HUES48 (cell line): ENCODE measurements at regions not wholly inside any gene's neighbourhood (a gene's known extent, or its start where the extent isn't known, plus 50 kb on each side); places are given as distances from the start of the nearest gene placed in this dataset.
A peak's percentile ranks its signal among the peaks of the same experiment; 100 is the strongest.

Experiments
- H3K27ac ChIP-seq: one replicate; pipeline ENCODE4 v1.7.0; 2013; ENCODE audit warnings: low read depth, low read length, inconsistent platforms
- H3K27me3 ChIP-seq: 2 replicates; pipeline ENCODE4 v1.6.1; 2013; ENCODE audit warnings: mild to moderate bottlenecking, low read length; ENCODE audit not compliant: control insufficient read depth, insufficient read depth
- H3K36me3 ChIP-seq: 2 replicates; pipeline ENCODE4 v1.6.1; 2013; ENCODE audit warnings: low read length; ENCODE audit not compliant: control insufficient read depth, insufficient read depth
- H3K4me1 ChIP-seq: 2 replicates; pipeline ENCODE4 v1.6.1; 2013; ENCODE audit warnings: mild to moderate bottlenecking, low read length; ENCODE audit not compliant: control insufficient read depth, insufficient read depth
- H3K4me3 ChIP-seq: 2 replicates; pipeline ENCODE4 v1.5.1; 2013; ENCODE audit warnings: mild to moderate bottlenecking, low read depth, low read length
- H3K9ac ChIP-seq: 2 replicates; pipeline ENCODE4 v1.6.1; 2013; ENCODE audit warnings: mild to moderate bottlenecking, low read depth, low read length, moderate library complexity
- H3K9me3 ChIP-seq: 2 replicates; pipeline ENCODE4 v1.6.1; 2013; ENCODE audit warnings: low read length; ENCODE audit not compliant: control insufficient read depth, insufficient read depth

GRCh38 chr6:11911538-11911937 is 100.6 kb upstream of the HIVEP1 start:
- Histone ChIP-seq H3K36me3 (no peaks in the 10 kb centered on the region), H3K9ac (no peak overlapping the region), H3K9me3 (peaks cover 20% of the 10 kb centered on the region), H3K27me3 (no peaks in the 10 kb centered on the region), H3K27ac (no peak overlapping the region), H3K4me3 (no peak overlapping the region), H3K4me1 (no peaks in the 10 kb centered on the region; the same call in 1 of the 2 replicates)

DNA sequence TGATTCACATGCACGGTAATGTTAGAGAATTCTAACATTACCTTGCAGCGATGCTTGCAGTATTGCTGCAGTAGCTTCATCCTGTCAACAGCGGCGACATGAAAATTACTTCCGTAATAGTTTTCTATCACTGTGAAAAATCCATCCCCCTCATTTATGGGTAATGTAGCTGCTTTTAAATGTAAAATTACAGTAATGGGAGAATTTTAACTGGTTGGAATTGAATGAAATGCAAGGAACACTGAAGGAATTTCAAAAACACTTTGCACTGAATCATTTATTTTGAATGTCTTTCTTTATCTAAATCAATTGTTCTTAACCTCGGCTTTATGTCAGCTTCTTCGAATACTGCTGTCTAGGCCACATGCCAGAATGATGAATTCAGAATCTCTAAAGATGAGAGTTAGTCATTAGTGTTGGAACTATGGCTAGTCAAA is 102.4 kb upstream of the HIVEP1 start:
- H3K4me1 ChIP-seq, result no peaks in the 10 kb centered on the region; the same call in 1 of the 2 replicates
- H3K36me3 ChIP-seq, result no peaks in the 10 kb centered on the region
- peaks cover 20% of the 10 kb centered on the region for H3K9me3 ChIP-seq
- no peak overlapping the region for H3K27ac ChIP-seq
- H3K27me3 ChIP-seq, result no peaks in the 10 kb centered on the region
- no peak overlapping the region for H3K4me3 ChIP-seq
- no peak overlapping the region for H3K9ac ChIP-seq

DNA sequence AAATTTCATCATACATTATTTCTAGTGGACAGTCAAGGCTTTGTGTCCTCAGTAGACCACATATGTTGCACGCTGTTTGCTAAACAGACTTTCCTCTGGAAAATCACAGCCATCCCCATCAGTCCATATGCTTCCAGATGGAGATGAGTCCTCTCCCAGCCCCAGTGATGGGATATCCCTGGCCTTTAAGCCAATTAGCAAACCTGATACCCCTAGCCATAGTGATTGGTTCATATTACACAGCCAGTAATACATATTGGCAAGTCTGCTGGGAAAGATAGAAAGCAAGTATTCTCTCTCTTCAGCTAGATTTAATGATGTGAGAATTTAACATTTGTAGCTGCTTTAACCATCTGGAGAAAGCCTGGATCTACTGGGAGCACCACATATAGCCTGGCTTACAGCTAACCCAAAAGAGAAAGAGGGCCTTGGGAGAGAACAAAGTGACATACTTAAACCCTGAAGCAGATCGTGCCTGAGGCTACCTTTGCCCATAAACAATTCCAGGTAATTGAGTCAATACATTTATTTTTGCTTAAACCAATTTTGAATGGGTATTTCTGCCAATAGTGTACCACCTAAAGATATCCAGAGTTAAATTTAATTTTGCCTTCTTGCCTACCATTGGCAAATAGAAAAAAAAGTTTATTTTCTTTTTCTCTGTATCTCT is 103.5 kb upstream of the HIVEP1 start:
- no peaks in the 10 kb centered on the region for H3K36me3 ChIP-seq
- H3K9me3 ChIP-seq, result peaks cover 20% of the 10 kb centered on the region
- H3K9ac ChIP-seq, result no peak overlapping the region
- H3K27me3 ChIP-seq, result no peaks in the 10 kb centered on the region
- no peak overlapping the region for H3K27ac ChIP-seq
- no peaks in the 10 kb centered on the region; the same call in 1 of the 2 replicates for H3K4me1 ChIP-seq
- H3K4me3 ChIP-seq, result no peak overlapping the region

GRCh38 chr6:11903645-11904044 is 108.5 kb upstream of the HIVEP1 start:
- Histone ChIP-seq H3K9me3 (peaks cover 3% of the 10 kb centered on the region; the same call in 1 of the 2 replicates), H3K27me3 (no peaks in the 10 kb centered on the region), H3K4me3 (no peak overlapping the region), H3K9ac (no peak overlapping the region), H3K27ac (no peak overlapping the region), H3K4me1 (peaks cover 8% of the 10 kb centered on the region), H3K36me3 (no peaks in the 10 kb centered on the region)

DNA sequence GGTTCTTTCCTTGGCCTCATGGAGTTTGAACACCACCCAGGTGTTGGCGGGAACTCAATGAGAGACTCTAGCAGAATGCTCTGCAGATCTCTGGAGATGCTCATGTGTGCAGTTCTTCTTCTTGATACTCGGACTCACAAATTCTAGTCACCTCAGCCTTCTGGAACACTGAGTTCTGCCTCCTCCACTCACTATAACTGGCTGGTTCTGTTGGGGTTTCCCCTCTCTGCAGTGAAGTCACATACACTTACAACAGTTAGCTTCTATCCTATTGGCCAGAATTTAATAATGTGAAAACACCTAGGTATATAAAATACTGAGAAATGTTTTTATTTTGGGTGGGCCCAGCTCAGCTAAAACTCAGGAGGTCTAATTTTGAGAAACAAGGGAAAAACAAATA is 109.6 kb upstream of the HIVEP1 start:
- H3K27me3 ChIP-seq, result no peaks in the 10 kb centered on the region
- H3K4me1 ChIP-seq, result peaks cover 8% of the 10 kb centered on the region
- no peaks in the 10 kb centered on the region for H3K36me3 ChIP-seq
- H3K9ac ChIP-seq, result no peak overlapping the region
- no peak overlapping the region for H3K27ac ChIP-seq
- no peak overlapping the region for H3K4me3 ChIP-seq
- peaks cover 3% of the 10 kb centered on the region; the same call in 1 of the 2 replicates for H3K9me3 ChIP-seq

DNA sequence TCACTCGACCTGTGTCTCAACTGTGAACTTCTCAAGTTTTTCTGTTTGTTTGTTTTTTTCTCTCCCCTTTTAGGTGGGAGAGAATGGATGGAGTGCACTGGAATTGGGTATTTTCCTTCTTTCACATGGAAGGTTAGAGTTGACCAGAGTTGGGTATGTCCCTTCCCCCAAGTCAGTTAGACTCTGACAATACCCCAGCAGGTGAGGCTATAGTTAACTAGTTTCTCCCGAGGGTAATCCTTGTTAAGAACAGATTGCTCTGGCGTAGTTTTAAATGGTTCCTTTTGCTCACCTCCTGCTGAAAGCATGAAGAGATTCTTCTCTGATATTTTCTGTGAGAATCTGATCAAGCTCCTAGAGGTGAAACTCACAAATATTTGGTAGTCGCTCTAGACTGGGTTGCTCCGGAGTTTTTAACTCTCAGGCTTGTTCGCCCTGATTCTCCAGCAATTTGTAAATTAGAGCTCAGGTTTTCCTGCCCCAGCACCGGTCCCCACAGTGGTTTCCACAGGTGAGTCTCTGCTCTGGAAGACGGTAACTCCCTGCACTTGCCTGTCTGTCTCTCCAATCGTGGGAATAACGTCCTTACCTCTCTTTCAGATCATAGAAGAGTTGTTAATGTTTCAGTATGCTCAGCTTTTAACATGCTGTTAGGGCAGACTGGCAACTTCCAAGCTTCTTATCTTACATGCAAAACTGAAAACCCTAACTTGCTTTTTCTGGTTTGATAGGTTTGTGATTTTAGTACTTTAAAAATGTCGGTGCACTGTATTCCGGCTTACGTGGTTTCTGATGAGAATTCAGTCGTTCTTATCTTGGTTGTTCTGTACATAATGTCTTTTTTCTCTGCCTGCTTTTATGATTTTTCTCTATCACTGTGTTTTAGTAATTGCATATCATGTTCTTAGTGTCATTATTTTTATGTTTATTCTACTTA is 111.2 kb upstream of the HIVEP1 start:
- Histone ChIP-seq H3K4me1 (peaks cover 8% of the 10 kb centered on the region), H3K9me3 (peaks cover 3% of the 10 kb centered on the region; the same call in 1 of the 2 replicates), H3K36me3 (no peaks in the 10 kb centered on the region), H3K27ac (peak overlapping the region; percentile 81), H3K9ac (peak overlapping the region; percentile 24; the same call in 1 of the 2 replicates), H3K27me3 (no peaks in the 10 kb centered on the region), H3K4me3 (peak overlapping the region; percentile 30)

DNA sequence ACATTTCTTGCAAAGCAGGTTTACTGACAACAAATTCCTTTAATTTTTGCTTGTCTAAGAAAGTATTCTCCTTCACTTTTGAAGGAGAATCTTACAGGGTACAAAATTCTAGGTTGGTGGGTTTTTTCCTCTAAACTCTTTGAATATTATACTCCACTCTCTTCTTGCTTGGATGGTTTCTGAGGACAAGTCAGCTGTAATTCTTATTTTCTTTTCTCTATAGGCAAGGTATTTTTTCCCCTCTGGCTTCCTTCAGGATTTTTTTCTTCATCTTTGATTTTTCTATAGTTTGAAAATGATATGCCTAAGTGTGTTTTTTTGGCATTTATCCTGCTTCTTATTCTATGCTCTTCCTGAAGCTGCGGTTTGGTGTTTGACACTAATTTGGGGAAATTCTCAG is 112.5 kb upstream of the HIVEP1 start:
- peaks cover 8% of the 10 kb centered on the region for H3K4me1 ChIP-seq
- H3K27me3 ChIP-seq, result no peaks in the 10 kb centered on the region
- H3K4me3 ChIP-seq, result no peak overlapping the region
- no peak overlapping the region for H3K9ac ChIP-seq
- no peaks in the 10 kb centered on the region for H3K36me3 ChIP-seq
- H3K9me3 ChIP-seq, result peaks cover 3% of the 10 kb centered on the region; the same call in 1 of the 2 replicates
- no peak overlapping the region for H3K27ac ChIP-seq

GRCh38 chr6:11894212-11894611 is 115.6 kb upstream of the ADTRP start:
- Histone ChIP-seq H3K36me3 (no peaks in the 10 kb centered on the region), H3K4me3 (no peak overlapping the region), H3K4me1 (peaks cover 11% of the 10 kb centered on the region), H3K9ac (no peak overlapping the region), H3K27ac (no peak overlapping the region), H3K27me3 (no peaks in the 10 kb centered on the region), H3K9me3 (no peaks in the 10 kb centered on the region)

DNA sequence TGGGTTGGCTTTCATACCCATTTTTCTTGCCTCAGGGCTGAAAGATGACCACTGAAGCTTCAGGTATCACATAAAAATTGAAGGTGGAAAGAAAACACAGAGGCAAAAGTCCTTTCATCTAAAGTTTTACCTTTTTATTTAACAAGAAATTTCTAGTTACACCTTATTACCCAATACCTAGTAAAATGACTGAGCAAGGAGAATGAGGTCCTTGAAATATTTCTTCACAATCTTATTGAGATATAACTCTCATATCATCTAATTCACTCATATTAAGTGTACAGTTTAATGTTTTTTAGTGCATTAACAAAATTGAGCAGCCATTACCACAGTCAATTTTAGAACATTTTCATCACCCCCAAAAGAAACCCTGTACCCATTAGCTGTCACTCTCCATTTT is 112.9 kb upstream of the ADTRP start:
- H3K9ac ChIP-seq, result no peak overlapping the region
- H3K27ac ChIP-seq, result no peak overlapping the region
- no peaks in the 10 kb centered on the region for H3K27me3 ChIP-seq
- no peaks in the 10 kb centered on the region for H3K36me3 ChIP-seq
- H3K4me1 ChIP-seq, result peaks cover 14% of the 10 kb centered on the region
- no peak overlapping the region for H3K4me3 ChIP-seq
- H3K9me3 ChIP-seq, result no peaks in the 10 kb centered on the region

DNA sequence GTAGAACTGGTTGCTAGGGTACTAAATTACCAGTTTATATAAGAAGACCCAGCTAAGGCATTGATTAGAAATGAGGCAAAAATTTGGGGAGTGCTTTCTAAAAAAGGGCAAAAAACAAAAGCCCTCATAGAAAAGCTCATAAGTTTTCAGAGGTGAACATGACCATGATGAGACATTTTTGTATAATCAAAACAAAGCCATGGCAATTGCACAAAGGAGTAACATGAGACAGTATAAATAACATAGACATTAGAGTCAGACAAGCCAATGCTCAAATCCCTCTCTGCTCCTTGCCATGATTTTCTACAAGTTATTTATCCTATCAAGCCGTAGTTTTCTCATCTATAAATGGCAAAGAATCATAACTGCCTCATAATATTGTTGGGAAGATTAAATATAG is 112.2 kb upstream of the ADTRP start:
- H3K9ac ChIP-seq, result no peak overlapping the region
- H3K27ac ChIP-seq, result no peak overlapping the region
- H3K4me1 ChIP-seq, result peaks cover 21% of the 10 kb centered on the region
- H3K36me3 ChIP-seq, result no peaks in the 10 kb centered on the region
- no peaks in the 10 kb centered on the region for H3K9me3 ChIP-seq
- H3K27me3 ChIP-seq, result no peaks in the 10 kb centered on the region
- H3K4me3 ChIP-seq, result no peak overlapping the region

DNA sequence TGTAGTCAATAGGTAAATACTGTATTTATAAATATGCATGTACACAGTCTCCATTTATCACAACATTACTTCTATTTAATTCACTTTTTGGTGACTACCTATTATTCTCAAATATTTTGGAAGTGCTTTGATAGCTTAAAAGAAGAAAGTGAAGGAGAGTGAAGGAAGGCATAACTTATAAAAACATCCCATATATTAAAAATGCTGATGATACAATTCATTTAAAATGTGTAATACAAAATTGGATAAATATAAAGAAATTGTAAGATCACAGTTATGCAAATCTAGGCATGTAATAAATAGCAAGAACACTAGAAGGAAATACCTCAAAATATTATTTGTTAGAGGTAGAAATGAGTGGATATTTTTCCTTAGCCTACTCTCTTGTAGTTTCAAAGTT is 111.6 kb upstream of the ADTRP start:
- Histone ChIP-seq H3K4me1 (peaks cover 26% of the 10 kb centered on the region), H3K27ac (no peak overlapping the region), H3K27me3 (no peaks in the 10 kb centered on the region), H3K9ac (no peak overlapping the region), H3K36me3 (no peaks in the 10 kb centered on the region), H3K9me3 (no peaks in the 10 kb centered on the region), H3K4me3 (no peak overlapping the region)
